WERI-Rb-1 (cell line): ENCODE measurements at regions not wholly inside any gene's neighbourhood (a gene's known extent, or its start where the extent isn't known, plus 50 kb on each side); places are given as distances from the start of the nearest gene placed in this dataset.

Source experiments
- DNase-seq: peaks from one replicate; pipeline ENCODE4 v3.0.0-alpha.2; 2020
- H3K27ac ChIP-seq: fragments of 250-450 bp; sonication (Bioruptor Pico); 2 replicates; pipeline ENCODE4 v1.5.1; 2020; ENCODE audit warnings: mild to moderate bottlenecking, moderate library complexity
- H3K27me3 ChIP-seq: fragments of 250-450 bp; sonication (Bioruptor Pico); 2 replicates; pipeline ENCODE4 v1.5.1; 2021; ENCODE audit warnings: mild to moderate bottlenecking, low read depth, moderate library complexity; ENCODE audit not compliant: insufficient read depth, severe bottlenecking
- H3K36me3 ChIP-seq: fragments of 250-450 bp; sonication (Bioruptor Pico); 2 replicates; pipeline ENCODE4 v1.5.1; 2020; ENCODE audit warnings: mild to moderate bottlenecking, moderate library complexity
- H3K4me3 ChIP-seq: 2 replicates; pipeline ENCODE4 v1.5.1; 2011; ENCODE audit warnings: low read depth, mild to moderate bottlenecking, control low read depth, low read length
- H3K9me3 ChIP-seq: fragments of 250-450 bp; sonication (Bioruptor Pico); 2 replicates; pipeline ENCODE4 v1.5.1; 2021; ENCODE audit warnings: mild to moderate bottlenecking, moderate library complexity; ENCODE audit not compliant: severe bottlenecking
- CTCF ChIP-seq: IDR thresholded peaks from 2 replicates; pipeline ENCODE4 v1.5.1; 2011; ENCODE audit warnings: low read depth, mild to moderate bottlenecking, control low read depth, inconsistent platforms, low read length

DNA sequence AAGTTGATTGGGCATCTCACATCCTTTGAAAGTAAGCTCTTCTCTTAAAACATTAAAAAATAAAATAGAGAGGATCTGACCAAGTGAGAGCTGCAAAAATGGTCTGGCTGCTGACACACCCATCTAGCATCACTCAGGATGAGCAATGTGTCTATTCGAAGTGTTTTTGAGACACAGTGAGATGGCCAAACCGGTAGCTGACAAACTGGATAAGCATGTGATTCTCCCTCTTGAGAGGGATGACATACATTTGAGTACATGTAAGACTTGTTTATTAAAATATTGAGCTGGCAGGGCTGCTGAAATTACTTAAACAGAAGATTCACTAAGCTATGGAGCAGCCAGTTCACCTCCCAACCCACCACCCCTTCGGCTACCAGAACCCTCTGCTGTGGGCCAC, 333.9 kb downstream of the ADRA2A start:
- TF ChIP-seq CTCF: no peak
- H3K9me3 ChIP-seq: no peaks in the 10 kb centered on the region
- H3K27ac ChIP-seq: no peak overlapping the region
- no peaks in the 10 kb centered on the region for H3K36me3 ChIP-seq
- H3K27me3 ChIP-seq: no peaks in the 10 kb centered on the region
- no peak for DNase-seq
- no peak overlapping the region for H3K4me3 ChIP-seq

DNA sequence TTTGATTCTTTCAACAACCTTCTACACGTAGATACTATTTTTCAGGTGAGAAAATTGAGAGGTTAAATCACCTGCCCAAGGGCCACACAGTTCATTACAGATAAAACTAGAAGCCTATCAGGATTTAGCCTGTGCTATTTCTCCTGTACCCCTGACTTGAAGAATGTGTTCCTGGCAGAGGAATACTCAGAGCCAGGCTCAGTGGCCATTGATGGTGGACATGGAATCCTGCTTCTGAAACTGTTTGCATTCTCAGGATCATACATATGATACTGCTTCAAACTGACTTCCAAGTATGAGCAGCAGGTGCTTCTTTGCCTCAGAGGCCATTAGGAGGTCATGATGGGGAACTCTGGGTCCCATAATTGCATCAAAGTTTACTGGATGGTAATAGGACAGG, 348.6 kb downstream of the ADRA2A start:
- Histone ChIP-seq H3K36me3 (no peaks in the 10 kb centered on the region), H3K27ac (no peak overlapping the region), H3K27me3 (no peaks in the 10 kb centered on the region), H3K9me3 (no peaks in the 10 kb centered on the region), H3K4me3 (no peak overlapping the region)
- TF ChIP-seq CTCF: no peak
- DNase-seq: no peak

DNA sequence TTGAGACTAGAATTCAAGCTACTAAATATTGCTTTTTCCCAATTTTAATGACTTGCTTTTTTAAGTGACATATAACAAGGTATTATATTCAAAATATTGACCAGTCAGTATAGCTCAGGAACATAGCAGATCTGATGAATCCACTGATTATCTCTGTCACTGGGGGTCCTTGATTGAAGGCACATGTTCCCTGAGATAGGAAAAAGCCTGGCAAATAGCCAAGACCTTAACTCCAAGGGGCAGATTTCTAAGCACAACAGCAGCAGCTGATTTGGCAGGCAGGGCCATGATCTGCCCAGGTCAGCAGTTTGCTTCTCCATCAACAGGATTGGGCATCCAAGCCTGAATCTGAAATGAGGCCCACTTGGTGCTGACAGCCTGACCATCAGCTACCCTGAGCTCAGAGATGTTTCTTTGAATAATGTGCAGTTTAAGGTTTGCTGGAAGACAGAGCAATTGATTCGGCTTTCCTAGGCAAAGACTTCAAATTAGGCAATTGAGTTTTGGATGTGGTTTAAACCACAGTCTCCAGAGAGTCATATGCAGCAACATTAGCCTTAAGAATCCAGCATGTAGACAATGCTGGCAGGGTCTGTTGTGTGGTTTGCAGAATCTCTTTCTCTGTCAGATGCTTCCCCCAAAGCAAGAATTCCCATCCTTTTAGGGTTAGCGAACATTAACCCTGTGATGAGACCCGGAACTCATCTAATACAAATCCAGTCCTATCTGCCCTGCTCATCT, 352.6 kb downstream of the ADRA2A start:
- Histone ChIP-seq H3K27ac (no peak overlapping the region), H3K36me3 (no peaks in the 10 kb centered on the region), H3K9me3 (no peaks in the 10 kb centered on the region), H3K27me3 (no peaks in the 10 kb centered on the region), H3K4me3 (no peak overlapping the region)
- DNase-seq: no peak
- no peak for TF ChIP-seq CTCF

DNA sequence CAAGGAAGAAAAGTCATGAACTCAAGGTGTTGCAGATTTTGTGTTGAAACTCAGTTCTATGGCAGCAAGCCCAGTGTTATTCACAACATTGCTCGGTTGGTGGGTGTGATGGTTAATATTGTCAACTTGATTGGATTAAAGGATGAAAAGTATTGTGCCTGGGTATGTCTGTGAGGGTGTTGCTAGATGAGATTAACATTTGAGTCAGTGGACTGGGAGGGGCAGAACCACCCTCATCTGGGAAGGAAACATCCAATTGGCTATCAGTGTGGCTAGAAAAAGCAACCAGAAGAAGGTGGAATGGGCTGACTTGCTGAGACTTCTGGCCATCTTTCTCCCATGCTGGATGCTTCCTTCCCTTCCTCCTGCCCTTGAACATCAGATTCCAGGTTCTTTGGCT, 353.2 kb downstream of the ADRA2A start:
- H3K9me3 ChIP-seq: no peaks in the 10 kb centered on the region
- TF ChIP-seq CTCF: no peak
- no peaks in the 10 kb centered on the region for H3K36me3 ChIP-seq
- no peaks in the 10 kb centered on the region for H3K27me3 ChIP-seq
- H3K4me3 ChIP-seq: no peak overlapping the region
- no peak for DNase-seq
- peak overlapping the region; percentile 29; the same call in 1 of the 2 replicates for H3K27ac ChIP-seq

DNA sequence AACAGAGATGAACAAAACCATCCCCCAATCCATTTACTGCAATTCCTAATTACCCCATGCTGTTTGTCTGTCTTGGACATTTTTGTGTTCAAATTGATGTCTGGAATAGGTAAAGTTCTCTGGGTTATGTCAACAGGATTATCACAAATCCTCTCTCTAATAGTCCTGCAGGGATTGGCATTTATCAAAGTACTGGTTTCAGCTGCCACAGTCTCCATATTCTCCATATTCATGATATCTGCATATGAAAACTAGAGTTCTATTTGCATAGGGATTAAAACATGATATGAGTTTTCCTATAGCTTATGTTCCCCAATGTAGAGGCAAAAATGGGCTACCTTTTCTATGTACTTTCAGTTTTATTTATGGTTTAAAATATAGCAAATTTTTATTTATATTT, 355.8 kb downstream of the ADRA2A start:
- no peaks in the 10 kb centered on the region for H3K36me3 ChIP-seq
- DNase-seq: no peak
- H3K27ac ChIP-seq: peak overlapping the region; percentile 50
- H3K9me3 ChIP-seq: peaks cover 1% of the 10 kb centered on the region
- H3K27me3 ChIP-seq: no peaks in the 10 kb centered on the region
- no peak for TF ChIP-seq CTCF
- no peak overlapping the region for H3K4me3 ChIP-seq

GRCh38 chr10:111435871-111436270, 359.0 kb downstream of the ADRA2A start:
- peak overlapping the region; percentile 3 for H3K4me3 ChIP-seq
- DNase-seq: peak; percentile 63
- H3K36me3 ChIP-seq: no peaks in the 10 kb centered on the region
- TF ChIP-seq CTCF: no peak
- no peaks in the 10 kb centered on the region for H3K27me3 ChIP-seq
- peaks cover 6% of the 10 kb centered on the region for H3K9me3 ChIP-seq
- peak overlapping the region; percentile 96 for H3K27ac ChIP-seq
